ENCODE measurements at regions not wholly inside any gene's neighbourhood (a gene's known extent, or its start where the extent isn't known, plus 50 kb on each side); places are given as distances from the start of the nearest gene placed in this dataset.

- Histone ChIP-seq H3K4me3 (no peak overlapping the region), H3K27me3 (no peaks in the 10 kb centered on the region), H3K9me3 (replicated peaks) (no peaks in the 10 kb centered on the region), H3K36me3 (no peaks in the 10 kb centered on the region), H3K27ac (no peak overlapping the region), H3K4me1 (no peaks in the 10 kb centered on the region)
- DNase-seq, result no peak
Observed at GRCh38 chr6:146865756-146866379, 267.1 kb downstream of the ADGB start.

GRCh38 chr6:146866731-146867414 is 268.1 kb downstream of the ADGB start:
- no peak for DNase-seq
- H3K4me3 ChIP-seq, result no peak overlapping the region

GRCh38 chr6:146868671-146869209 is 270.0 kb downstream of the ADGB start:
- no peak for DNase-seq
- Histone ChIP-seq H3K4me1 (no peaks in the 10 kb centered on the region), H3K27me3 (no peaks in the 10 kb centered on the region), H3K36me3 (no peaks in the 10 kb centered on the region), H3K4me3 (no peak overlapping the region), H3K9me3 (replicated peaks) (no peaks in the 10 kb centered on the region), H3K27ac (no peak overlapping the region)

More at GRCh38 chr6:146866731-146867414, 268.1 kb downstream of the ADGB start:
- Histone ChIP-seq H3K9me3 (replicated peaks) (no peaks in the 10 kb centered on the region), H3K27me3 (no peaks in the 10 kb centered on the region), H3K4me1 (no peaks in the 10 kb centered on the region), H3K36me3 (no peaks in the 10 kb centered on the region), H3K27ac (no peak overlapping the region)

DNA sequence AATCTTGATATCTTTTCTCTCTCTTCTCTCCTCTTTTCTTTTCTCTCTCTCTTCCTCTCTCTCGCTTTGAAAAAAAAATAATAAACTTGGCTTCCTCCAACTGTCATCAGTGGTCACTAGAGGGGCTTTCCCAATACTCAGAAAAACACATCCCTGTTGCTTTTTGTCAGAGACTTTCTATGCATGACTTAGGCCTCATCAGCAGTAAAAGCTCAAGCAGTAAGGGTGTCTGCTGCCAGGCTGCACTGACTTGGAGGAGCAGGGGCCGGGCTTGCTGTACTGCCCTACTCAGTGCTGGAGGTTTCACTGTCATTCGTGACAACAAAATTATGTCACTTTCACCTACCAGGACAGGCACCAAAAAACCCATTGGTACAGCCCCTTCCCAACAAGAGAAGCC is 272.0 kb downstream of the ADGB start:
- no peaks in the 10 kb centered on the region for H3K9me3 ChIP-seq (replicated peaks)
- no peak overlapping the region for H3K4me3 ChIP-seq
- DNase-seq, result no peak
- H3K27me3 ChIP-seq, result no peaks in the 10 kb centered on the region
- no peak overlapping the region for H3K27ac ChIP-seq
- no peaks in the 10 kb centered on the region for H3K36me3 ChIP-seq
- H3K4me1 ChIP-seq, result no peaks in the 10 kb centered on the region

GRCh38 chr6:146871611-146872425 is 273.0 kb downstream of the ADGB start:
- no peaks in the 10 kb centered on the region for H3K9me3 ChIP-seq (replicated peaks)
- DNase-seq, result no peak
- no peak overlapping the region for H3K4me3 ChIP-seq
- H3K27me3 ChIP-seq, result no peaks in the 10 kb centered on the region
- H3K36me3 ChIP-seq, result no peaks in the 10 kb centered on the region
- H3K4me1 ChIP-seq, result no peaks in the 10 kb centered on the region
- H3K27ac ChIP-seq, result no peak overlapping the region

DNA sequence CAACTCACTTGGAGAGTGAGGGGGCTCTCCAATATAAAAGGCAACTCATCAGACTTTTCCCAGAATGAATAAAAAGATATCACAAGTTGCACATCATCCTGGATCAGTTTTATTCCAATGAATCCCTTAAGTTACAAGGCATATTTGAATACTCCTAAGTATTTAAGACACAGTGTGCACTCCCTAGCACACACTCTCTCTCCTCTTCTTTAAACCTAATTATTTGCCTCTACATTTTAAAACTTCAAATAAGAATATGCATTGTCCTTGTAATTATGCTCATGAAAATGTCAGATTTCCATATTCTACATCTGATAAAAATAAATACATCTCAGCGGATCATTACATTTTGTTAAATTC is 273.6 kb downstream of the ADGB start:
- H3K9me3 ChIP-seq (replicated peaks), result no peaks in the 10 kb centered on the region
- H3K27ac ChIP-seq, result no peak overlapping the region

GRCh38 chr6:146874278-146875018 is 275.7 kb downstream of the ADGB start:
- H3K9me3 ChIP-seq (replicated peaks), result no peaks in the 10 kb centered on the region
- no peaks in the 10 kb centered on the region for H3K4me1 ChIP-seq
- H3K27ac ChIP-seq, result no peak overlapping the region
- 0 out of 2 replicates have a peak, but pooled peaks cover 3% of the 10 kb centered on the region for H3K36me3 ChIP-seq
- no peak for DNase-seq
- H3K4me3 ChIP-seq, result no peak overlapping the region
- H3K27me3 ChIP-seq, result no peaks in the 10 kb centered on the region

More for the DNA sequence above, 273.6 kb downstream of the ADGB start:
- Histone ChIP-seq H3K4me3 (no peak overlapping the region), H3K27me3 (no peaks in the 10 kb centered on the region), H3K36me3 (0 out of 2 replicates have a peak, but pooled peaks cover 3% of the 10 kb centered on the region), H3K4me1 (no peaks in the 10 kb centered on the region)
- DNase-seq, result no peak

GRCh38 chr6:146875927-146876270 is 277.1 kb downstream of the ADGB start:
- H3K27me3 ChIP-seq, result no peaks in the 10 kb centered on the region
- H3K4me3 ChIP-seq, result no peak overlapping the region
- 0 out of 2 replicates have a peak, but pooled peaks cover 3% of the 10 kb centered on the region for H3K36me3 ChIP-seq
- DNase-seq, result no peak
- H3K9me3 ChIP-seq (replicated peaks), result no peaks in the 10 kb centered on the region
- H3K4me1 ChIP-seq, result no peaks in the 10 kb centered on the region
- H3K27ac ChIP-seq, result no peak overlapping the region

DNA sequence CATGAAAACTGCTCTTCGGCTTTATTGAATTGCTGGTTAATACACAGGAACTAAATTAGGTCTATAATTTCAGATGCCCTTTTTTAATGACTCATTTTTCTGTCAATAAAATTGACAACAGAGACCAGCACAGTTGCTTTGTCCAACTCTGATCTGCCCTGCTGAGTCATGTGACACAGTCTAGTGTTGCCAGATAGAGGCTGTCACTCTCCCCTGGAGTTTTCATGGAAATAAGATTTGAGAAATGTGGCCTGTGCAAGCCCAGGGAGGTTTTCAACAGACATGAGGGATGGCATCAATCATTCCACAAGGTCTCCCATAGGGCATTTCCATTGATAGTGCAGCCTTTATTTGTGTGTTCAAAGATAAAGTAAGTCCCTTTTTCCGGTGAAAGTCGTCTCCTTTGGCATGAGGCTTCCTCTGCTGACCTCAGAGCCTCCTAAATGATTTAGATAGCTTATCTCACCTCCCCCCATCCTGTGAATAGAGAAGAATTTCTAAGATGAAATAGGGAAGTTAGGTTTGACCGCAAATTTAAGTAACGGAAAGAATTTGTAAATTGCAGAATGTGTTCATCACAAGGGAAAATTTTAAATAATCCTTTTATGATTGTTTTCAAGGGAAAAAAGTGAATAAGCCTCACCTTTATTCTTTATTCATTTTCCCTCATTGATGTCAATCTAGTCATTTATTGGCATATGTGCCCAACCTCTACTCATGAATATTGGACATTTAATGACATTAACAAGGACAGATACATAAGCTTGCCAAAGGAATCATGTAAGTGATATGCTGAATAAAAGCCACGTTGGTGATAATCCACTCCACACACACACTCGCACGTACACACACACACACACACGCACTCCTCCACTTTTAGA is 277.7 kb downstream of the ADGB start:
- Histone ChIP-seq H3K27ac (no peak overlapping the region), H3K4me1 (no peaks in the 10 kb centered on the region), H3K27me3 (no peaks in the 10 kb centered on the region), H3K4me3 (no peak overlapping the region), H3K36me3 (0 out of 2 replicates have a peak, but pooled peaks cover 3% of the 10 kb centered on the region), H3K9me3 (replicated peaks) (no peaks in the 10 kb centered on the region)
- DNase-seq, result no peak

GRCh38 chr6:146878168-146878951 is 279.6 kb downstream of the ADGB start:
- H3K36me3 ChIP-seq, result 0 out of 2 replicates have a peak, but pooled peaks cover 3% of the 10 kb centered on the region
- no peak for DNase-seq
- no peak overlapping the region for H3K27ac ChIP-seq
- no peaks in the 10 kb centered on the region for H3K27me3 ChIP-seq
- H3K4me1 ChIP-seq, result no peaks in the 10 kb centered on the region
- no peak overlapping the region for H3K4me3 ChIP-seq
- H3K9me3 ChIP-seq (replicated peaks), result no peaks in the 10 kb centered on the region

GRCh38 chr6:146878952-146879340 is 280.2 kb downstream of the ADGB start:
- H3K27ac ChIP-seq, result no peak overlapping the region
- H3K4me3 ChIP-seq, result no peak overlapping the region
- H3K36me3 ChIP-seq, result 0 out of 2 replicates have a peak, but pooled peaks cover 3% of the 10 kb centered on the region
- H3K27me3 ChIP-seq, result no peaks in the 10 kb centered on the region
- no peaks in the 10 kb centered on the region for H3K4me1 ChIP-seq
- DNase-seq, result no peak
- no peaks in the 10 kb centered on the region for H3K9me3 ChIP-seq (replicated peaks)

DNA sequence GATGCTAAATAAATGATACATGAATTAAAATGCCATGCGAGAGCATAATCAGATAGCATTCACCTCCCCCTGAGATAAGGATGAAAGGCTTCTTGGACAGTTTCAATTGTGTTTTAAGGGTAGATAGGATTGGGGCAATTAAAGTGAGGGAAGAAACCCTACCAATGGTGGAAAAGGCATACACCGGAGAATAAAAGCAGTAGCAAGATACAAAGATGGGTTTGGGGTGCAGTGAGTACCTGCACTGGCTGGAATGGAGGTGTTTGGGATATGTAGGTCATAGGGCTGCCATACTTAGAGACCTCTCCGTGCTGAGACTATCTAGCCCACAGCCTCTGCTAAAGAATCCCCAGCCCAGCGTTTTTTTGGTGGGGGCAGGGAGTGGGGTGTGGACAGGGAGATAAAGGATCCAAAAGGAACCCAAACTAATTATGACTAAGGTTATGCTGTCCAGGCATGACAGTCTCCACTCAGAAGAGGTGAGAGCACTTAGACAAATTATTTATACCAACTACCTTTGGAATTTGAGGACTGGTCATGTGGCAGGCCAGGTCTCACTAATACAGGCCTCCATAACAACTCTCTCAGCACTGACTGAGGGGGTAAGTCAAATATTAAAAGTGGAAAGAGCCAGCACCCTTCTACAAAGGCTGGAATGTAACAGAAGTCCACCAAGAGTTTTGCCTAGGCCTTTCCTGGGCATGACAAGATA is 280.8 kb downstream of the ADGB start:
- Histone ChIP-seq H3K9me3 (replicated peaks) (no peaks in the 10 kb centered on the region), H3K36me3 (0 out of 2 replicates have a peak, but pooled peaks cover 3% of the 10 kb centered on the region), H3K27ac (no peak overlapping the region), H3K27me3 (no peaks in the 10 kb centered on the region), H3K4me1 (no peaks in the 10 kb centered on the region), H3K4me3 (no peak overlapping the region)
- no peak for DNase-seq

Data from SJCRH30 (cell line).